ENCODE measurements at regions not wholly inside any gene's neighbourhood (a gene's known extent, or its start where the extent isn't known, plus 50 kb on each side); places are given as distances from the start of the nearest gene placed in this dataset.

GRCh38 chr9:87216036-87216435, 268.7 kb upstream of the GAS1 start:
- DNase-seq (no peak), ATAC-seq (no peak)
- intact Hi-C loops (cut with DNase I), result no loop called here

- no peak for DNase-seq
- intact Hi-C loops (cut with DNase I), result no loop called here
- ATAC-seq, result no peak
Measured at GRCh38 chr9:87216897-87217455, 269.7 kb upstream of the GAS1 start.

- intact Hi-C loops (cut with DNase I), result no loop called here
- ATAC-seq (peak; percentile 50 to 53), DNase-seq (peak; percentile 26)
Measured at GRCh38 chr9:87223392-87224246, 274.0 kb upstream of the DAPK1 start.

- no peak for DNase-seq
- intact Hi-C loops (cut with DNase I), result no loop called here
- no peak for ATAC-seq
Measured at GRCh38 chr9:87226896-87227295, 270.8 kb upstream of the DAPK1 start.

- no peak for ATAC-seq
- intact Hi-C loops (cut with DNase I), result no loop called here
Measured at GRCh38 chr9:87227456-87227855, 270.2 kb upstream of the DAPK1 start.

GRCh38 chr9:87229108-87229507, 268.6 kb upstream of the DAPK1 start:
- DNase-seq (no peak), ATAC-seq (no peak)
- intact Hi-C loops (cut with DNase I), result no loop called here

More at GRCh38 chr9:87227456-87227855, 270.2 kb upstream of the DAPK1 start:
- no peak for DNase-seq

GRCh38 chr9:87233431-87233830, 264.2 kb upstream of the DAPK1 start:
- DNase-seq (no peak), ATAC-seq (no peak)
- intact Hi-C loops (cut with DNase I), result loop anchor here in 1 of 2 donors (5.0 kb wide), 1 partner anchor 609 kb away; no protein-coding TSS in a partner anchor

- intact Hi-C loops (cut with DNase I), result loop anchor here in 1 of 2 donors (5.0 kb wide), 1 partner anchor 608 kb away; no protein-coding TSS in a partner anchor
- DNase-seq (no peak), ATAC-seq (peak in 1 of 2 donors; percentile 23)
Measured at GRCh38 chr9:87233899-87234455, 263.7 kb upstream of the DAPK1 start.

GRCh38 chr9:87234854-87235253, 262.8 kb upstream of the DAPK1 start:
- ATAC-seq, result no peak
- no peak for DNase-seq
- intact Hi-C loops (cut with DNase I), result loop anchor here in 1 of 2 donors (5.0 kb wide), 1 partner anchor 607 kb away; no protein-coding TSS in a partner anchor

- intact Hi-C loops (cut with DNase I), result no loop called here
- DNase-seq (no peak), ATAC-seq (no peak)
Measured at GRCh38 chr9:87236546-87236945, 261.1 kb upstream of the DAPK1 start.

GRCh38 chr9:87237336-87237735, 260.3 kb upstream of the DAPK1 start:
- intact Hi-C loops (cut with DNase I), result no loop called here
- ATAC-seq, result no peak
- DNase-seq, result no peak

GRCh38 chr9:87238545-87238944, 259.1 kb upstream of the DAPK1 start:
- ATAC-seq (peak in 1 of 2 donors; percentile 27), DNase-seq (no peak)
- intact Hi-C loops (cut with DNase I), result no loop called here

- DNase-seq (no peak), ATAC-seq (no peak)
- intact Hi-C loops (cut with DNase I), result no loop called here
Measured at GRCh38 chr9:87239312-87239711, 258.4 kb upstream of the DAPK1 start.

GRCh38 chr9:87243602-87244001, 254.1 kb upstream of the DAPK1 start:
- DNase-seq (no peak), ATAC-seq (no peak)
- intact Hi-C loops (cut with DNase I), result no loop called here

- ATAC-seq (no peak), DNase-seq (no peak)
- intact Hi-C loops (cut with DNase I), result no loop called here
Measured at GRCh38 chr9:87245271-87245670, 252.4 kb upstream of the DAPK1 start.

- ATAC-seq (no peak), DNase-seq (no peak)
- intact Hi-C loops (cut with DNase I), result no loop called here
Measured at GRCh38 chr9:87247097-87247496, 250.6 kb upstream of the DAPK1 start.

GRCh38 chr9:87249029-87249428, 248.6 kb upstream of the DAPK1 start:
- no peak for ATAC-seq
- no peak for DNase-seq
- intact Hi-C loops (cut with DNase I), result no loop called here

- DNase-seq (no peak), ATAC-seq (no peak)
- intact Hi-C loops (cut with DNase I), result no loop called here
Measured at GRCh38 chr9:87250205-87250604, 247.5 kb upstream of the DAPK1 start.

- ATAC-seq, result peak in 1 of 2 donors; percentile 68
- intact Hi-C loops (cut with DNase I), result no loop called here
- no peak for DNase-seq
Measured at GRCh38 chr9:87255431-87256155, 242.1 kb upstream of the DAPK1 start.

GRCh38 chr9:87256973-87257372, 240.7 kb upstream of the DAPK1 start:
- intact Hi-C loops (cut with DNase I), result no loop called here
- DNase-seq (no peak), ATAC-seq (peak in 1 of 2 donors; percentile 35)
